Amniotic epithelial cell (primary cell): ENCODE measurements at regions not wholly inside any gene's neighbourhood (a gene's known extent, or its start where the extent isn't known, plus 50 kb on each side); places are given as distances from the start of the nearest gene placed in this dataset.
"Not testable (repeated sequence)": the region's sequence is repeated elsewhere in the genome, so short reads cannot be mapped to it uniquely, and the experiment has no call there.

ENCODE experiments used
- DNase-seq: peaks from one replicate; pipeline ENCODE4 v3.0.0-alpha.2; 2010; ENCODE audit warnings: low read depth

DNA sequence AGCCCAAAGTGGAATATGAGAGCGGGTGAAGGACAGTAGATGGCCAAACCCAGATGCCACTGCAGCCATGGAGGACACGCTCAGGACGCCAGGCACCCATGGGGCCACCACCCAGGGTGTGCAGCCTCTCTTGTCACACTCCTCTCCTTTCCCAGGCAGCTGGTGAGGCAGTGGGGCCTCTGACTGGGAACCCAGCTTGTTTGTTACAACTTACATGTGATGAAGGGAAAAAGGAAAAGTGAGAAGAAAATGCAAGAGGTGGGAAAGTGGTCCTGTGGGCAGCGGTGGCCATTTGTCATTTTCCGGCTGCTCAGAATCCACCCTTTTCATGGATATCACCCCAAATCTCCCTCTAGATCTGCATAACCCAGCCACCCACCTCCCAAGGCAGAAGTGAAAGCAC is 62.7 kb upstream of the UNC5A start:
- DNase-seq, result no peak

DNA sequence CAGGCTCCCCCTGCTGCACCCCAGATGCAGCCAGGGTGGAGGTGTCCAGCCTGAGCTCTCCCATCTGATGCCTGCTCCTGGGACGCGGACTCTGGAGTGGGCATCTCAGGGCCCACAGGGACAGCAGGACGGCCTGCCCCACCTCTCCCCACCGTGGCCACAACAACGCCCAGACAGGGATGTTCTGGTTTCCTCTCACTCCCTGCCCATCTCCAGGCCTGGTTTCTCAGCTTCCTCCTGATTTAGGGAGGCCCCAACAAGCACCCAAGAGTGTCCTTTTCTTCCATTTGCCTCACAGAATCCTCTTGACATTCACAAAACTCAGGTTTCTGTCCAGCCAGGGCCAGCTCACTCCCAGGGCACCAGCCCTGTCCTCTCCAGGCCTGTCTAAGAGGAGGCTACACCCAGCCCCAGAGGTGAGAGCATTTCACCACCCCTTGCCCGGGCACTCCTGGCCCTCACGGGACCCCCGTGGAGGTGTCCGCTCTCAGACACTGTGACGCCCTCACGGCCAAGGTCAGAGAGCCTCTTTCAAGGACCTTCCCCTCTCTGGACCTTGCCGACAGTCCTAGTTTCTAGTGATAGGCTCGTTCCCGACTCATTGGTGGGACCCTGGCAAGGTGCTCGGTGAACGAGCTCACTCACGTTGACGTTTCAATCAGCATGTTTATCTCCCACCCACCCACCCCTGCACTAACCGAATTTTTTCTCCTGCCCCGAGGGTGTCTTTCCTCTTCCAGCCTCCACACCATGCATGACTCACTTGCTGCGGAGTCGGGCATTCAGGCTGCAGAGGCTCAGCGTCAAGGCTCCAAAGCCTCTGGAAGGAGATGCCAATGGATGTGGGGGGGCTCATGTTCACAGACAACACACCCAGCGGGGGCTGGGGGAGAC is 62.0 kb upstream of the UNC5A start:
- DNase-seq, result no peak

DNA sequence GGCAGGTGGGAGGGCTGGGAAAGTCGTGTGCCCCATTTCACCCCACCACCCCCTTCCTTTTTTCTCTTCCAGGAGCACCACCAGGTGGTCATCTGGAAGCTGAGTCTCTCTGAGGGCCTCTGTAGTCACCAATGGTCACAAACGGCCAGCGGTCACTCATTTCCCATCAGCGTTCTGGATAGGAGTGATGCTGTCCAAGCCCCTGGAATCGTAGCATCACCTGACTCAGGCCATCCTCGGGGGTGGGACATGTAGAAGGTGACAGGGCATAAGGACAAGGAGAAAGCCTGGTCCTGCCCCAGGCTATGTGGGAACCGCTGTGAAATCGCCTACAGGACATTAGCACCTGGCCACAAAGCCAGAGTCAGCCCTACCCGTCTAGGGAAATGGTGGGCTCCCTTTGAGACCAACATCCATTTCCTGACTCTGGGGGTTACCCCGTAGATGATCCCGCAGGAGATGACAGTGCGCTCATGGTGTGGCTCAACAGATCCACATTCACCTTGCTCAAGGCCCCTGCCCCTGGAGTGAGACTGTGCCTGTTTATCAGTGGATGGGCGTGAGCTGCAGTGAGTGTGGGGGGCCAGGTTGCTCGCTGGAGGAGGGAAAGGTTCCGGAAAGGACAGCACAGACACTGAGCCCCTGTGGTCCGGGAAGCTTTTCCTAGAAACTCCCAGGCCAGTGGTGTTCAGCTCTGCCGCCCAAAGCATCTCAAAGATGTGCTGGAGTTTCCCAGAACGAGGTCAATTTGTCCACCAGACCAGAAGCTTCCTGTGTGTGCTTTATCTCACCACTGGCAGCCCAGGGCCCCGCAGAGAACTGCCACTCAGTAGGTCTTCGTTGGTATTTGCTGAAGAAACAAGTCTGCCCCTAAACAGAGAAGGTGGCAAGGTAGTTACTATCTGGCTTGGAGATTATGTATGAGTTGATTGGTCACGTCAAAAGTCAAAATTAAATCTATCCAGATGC is 61.1 kb upstream of the UNC5A start:
- DNase-seq, result no peak

DNA sequence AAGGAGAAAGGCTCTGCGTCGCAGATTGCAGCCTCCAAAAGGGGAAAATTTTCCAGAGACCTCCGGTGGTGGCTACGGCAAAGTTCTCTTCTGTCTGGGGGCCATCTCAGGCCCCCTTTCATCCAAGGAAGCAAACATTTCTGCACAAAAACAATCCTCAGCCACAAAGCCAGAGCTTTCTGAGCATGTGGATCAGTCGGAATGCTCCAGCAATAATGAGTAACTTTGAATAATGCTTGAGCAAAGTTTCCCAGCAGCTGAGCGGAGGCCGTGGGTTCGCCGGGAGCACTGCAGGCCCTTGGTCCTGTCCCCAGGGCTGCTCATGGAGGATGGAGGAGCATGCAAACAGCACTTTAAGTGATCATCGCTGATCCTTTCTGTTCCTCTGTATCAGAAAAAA is 60.2 kb upstream of the UNC5A start:
- no peak for DNase-seq

DNA sequence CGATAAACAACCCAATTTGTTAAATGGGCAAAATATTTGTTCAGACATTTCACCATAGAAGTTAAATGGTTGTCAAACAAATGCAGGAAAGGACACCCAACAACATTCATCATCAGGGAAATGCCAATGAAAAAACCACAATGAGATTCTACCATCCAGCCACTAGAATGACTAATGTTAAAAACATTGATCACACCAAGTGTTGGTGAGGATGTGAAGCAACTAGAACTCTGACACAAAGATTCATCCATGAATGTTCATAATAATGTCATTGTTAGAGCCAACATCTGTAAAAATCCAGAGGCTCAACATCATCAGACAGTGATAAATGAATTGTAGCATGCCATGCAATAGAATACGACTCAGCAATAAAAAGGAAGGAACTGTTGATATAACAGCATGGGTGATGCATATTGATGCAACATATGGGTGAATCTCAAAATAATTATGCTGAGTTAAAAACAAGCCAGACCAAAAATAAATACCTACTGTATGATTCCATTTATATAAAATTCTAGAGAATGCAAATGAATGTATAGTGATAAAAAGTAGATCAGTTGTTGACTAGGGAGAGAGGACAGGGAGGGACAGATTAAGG is 55.9 kb upstream of the UNC5A start:
- DNase-seq, result no peak

DNA sequence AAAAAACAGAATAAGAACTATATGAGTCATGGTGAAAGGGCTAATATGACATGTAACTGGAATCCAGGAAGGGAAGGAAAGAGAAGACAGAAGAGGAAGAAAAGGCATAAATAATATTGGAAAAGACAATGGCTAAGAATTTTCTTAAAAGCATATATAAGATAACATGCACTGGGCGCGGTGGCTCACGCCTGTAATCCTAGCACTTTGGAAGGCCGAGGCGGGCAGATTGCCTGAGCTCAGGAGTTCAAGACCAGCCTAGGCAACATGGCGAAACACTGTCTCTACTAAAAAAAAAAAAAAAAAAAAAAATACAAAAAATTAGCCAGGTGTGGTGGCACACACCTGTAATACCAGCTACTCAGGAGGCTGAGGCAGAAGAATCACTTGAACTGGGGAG is 54.8 kb upstream of the UNC5A start:
- DNase-seq, result not testable (repeated sequence)

DNA sequence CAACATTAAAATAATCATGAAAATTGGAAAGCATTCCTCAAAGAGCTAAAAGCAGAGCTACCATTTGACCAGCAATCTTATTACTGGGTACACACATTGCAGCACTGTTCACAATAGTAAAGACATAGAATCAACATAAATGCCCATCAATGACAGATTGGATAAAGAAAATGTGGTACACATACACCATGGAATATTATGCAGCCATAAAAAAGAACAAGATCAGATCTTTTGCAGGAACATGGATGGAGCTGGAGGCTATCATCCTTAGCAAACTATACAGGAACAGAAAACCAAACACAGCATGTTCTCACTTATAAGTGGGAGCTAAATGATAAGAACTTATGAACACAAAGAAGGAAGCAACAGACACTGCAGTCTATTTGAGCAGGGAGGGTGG is 52.8 kb upstream of the UNC5A start:
- not testable (repeated sequence) for DNase-seq
